Stimulated activated CD8-positive, alpha-beta memory T cell treated with anti-CD3 and anti-CD28 coated beads, Interleukin-15, amount 100 ng/mL, for 4 hours (primary cell): ENCODE measurements at regions not wholly inside any gene's neighbourhood (a gene's known extent, or its start where the extent isn't known, plus 50 kb on each side); places are given as distances from the start of the nearest gene placed in this dataset.
"Not testable (repeated sequence)": the region's sequence is repeated elsewhere in the genome, so short reads cannot be mapped to it uniquely, and the experiment has no call there.

Experiments
- DNase-seq, 2 donors: peaks; one replicate each; pipeline ENCODE4 v3.0.0-alpha.2; 2020; ENCODE audit warnings: low read depth in 2 of 2

DNA sequence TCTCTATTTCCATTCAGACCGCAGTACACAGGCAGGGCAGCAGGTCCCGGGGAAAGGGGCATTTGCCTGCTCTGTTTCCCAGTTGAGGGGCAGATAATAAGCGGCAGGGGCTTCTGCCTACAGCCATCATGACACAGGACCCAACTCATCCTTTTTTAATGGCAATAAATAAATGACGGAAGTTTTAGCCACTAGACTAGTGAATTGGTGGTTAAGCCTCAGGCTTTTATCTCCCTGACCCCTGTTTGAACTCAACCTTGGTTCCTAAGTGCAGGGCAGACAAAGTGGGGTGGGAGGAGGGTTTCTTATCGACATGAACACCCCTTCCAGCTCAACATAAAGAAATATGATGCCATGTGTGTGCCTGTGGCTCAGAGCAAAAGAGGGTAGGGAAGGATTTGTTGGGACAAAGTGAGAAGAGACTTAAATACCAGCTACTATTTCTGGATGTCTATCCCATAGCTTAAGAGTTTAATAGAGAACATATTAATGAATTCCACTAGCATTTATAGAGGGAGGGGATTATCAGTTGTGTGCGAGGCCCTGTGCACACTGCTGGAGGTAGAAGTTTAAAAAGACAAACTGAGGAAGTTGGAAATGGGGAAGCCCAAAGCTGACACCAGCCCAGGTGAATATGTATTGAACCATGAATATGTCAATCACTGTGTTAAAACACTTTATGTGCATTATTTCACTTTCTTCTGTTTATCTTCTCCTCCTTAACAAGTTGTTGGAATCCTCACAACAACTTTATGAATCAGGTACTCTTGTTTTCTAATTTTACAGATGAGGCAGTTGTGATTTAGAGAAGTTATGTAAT is 939.4 kb downstream of the MCTP2 start:
- DNase-seq = no peak

- DNase-seq = no peak
Measured at GRCh38 chr15:95171564-95171963, 940.2 kb downstream of the MCTP2 start.

DNA sequence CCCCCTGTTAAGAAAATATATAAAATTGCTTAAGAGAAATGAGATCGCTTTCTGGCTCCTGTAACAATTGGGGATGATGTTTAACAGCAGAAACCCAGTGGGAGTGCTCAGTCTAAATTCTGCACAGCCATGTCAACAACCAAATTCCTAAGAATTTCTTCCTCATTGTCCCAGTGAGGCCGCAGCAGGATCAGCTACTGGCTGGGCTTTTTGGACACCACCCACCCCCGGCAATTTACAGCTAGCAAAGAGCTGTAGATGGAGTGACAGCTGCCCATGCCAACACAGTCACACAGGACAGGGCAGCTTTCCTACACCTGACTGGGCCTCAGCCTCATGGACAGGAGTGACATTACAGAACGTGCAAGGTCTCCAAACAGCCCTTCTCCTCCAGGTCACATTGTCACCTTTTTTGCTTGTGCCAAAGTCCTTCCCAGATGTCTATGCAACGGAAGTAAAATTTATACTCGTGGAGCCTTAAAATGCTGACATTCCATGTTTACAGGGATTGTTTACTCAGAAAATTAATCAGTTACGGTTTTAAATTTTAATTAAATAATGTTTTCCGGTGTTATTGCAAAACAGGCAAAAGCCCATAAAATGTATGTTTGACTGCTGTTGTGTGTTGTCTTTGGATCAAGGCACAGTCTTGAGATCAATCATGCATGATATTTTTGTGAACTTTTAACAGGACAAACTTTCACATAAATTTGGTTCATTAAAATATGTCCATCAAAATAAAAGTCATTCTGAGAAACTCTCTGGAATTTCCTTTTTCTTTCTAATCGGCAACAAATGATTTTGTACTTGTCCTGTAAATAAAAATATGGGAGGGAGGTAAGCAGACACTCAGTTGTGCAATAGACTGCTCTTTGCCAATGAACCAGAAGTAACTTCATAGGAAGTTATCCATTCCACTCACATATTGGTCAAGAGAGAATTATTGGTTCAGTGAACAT is 943.2 kb downstream of the MCTP2 start:
- no peak for DNase-seq

DNA sequence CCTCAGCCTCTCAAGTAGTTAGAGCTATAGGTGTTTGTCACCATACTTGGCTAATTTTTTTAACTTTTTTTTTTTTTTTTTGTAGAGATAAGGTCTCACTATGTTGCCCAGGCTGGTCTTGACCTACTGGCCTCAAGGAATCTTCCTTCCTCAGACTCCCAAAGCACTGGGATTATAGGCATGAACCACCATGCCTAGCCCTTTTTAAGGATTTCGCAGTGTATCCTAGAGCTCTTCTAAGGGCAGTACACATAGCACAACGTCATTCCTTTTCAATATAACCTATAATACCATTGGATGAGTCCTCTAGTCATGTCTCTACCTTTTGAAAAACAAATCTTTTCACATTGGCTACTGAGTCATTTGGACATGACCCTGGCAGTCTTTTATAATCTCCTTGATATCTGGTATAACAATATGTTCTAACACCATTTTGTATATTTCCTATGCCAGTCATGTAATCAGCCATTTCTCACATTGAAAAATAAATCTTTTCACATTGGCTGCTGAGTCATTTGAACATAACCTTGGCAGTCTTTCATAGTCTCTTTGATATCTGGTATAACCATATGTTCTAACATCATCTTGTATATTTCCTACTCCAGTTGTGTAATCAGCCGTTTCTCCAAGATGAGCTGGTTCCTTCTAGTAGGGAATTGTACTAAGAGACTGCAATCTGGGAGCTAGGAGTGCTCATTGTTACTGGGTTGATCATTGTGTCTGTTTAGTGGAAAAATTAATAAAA is 944.7 kb downstream of the MCTP2 start:
- DNase-seq = no peak

DNA sequence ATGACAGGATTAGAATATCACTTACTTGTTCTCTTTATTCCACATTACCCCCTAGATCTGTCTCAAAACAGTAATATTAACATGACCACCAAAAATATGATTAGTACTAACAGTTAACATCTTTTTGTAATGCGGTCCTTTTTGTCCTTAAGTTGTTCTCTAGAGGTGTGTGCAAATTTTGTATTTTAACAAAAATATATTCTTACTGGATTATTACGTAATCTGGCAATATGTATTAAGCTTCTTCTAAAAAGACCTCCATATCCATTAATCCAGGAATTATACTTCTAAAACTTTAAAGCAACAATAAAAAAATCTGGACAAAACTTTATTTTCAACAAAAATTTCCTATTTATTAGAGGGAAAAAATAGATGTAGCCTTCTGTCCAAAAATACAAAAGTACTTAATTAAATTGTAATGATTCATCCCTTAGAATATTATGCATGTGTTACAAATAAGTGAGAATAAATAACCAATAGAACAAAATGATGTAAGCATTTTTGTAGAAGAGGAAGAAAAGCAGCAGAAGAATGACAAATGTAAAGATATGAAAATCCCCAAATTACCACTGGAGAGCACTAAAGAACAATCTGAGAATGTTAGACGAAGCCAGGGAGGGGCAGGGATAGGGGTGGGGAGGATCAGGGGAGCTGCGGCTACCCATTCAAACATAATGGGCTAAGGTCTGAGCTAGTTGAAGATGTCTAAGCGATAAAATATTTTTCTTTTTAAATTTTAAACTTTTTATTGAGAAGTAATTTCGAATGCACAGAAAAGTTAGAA is 945.6 kb downstream of the MCTP2 start:
- DNase-seq = no peak

DNA sequence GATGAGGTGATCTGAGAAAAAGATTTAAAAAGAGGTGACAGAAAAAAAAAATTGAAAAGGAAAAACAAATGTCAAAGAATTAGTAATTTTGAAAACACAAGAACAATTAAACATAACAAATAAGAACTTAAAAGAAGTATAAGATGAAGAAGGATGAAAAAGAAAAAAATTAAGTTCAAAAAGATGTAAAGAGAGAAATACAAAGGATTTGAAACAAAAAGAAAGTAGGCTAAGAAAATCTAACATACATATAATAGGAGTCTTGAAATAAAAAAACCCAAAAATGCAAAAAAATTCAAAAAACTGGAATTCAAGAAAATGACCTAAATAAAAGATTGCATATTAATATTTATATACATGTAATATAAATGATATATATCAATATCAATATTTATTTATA is 949.2 kb downstream of the MCTP2 start:
- DNase-seq = no peak

- DNase-seq = no peak
Measured at GRCh38 chr15:95182091-95182490, 950.7 kb downstream of the MCTP2 start.

- no peak for DNase-seq
Measured at GRCh38 chr15:95192923-95193322, 961.6 kb downstream of the MCTP2 start.

- DNase-seq = no peak
Measured at GRCh38 chr15:95194746-95195145, 963.4 kb downstream of the MCTP2 start.

GRCh38 chr15:95196176-95196915 is 965.0 kb downstream of the MCTP2 start:
- DNase-seq = no peak

GRCh38 chr15:95202569-95203349 is 971.4 kb downstream of the MCTP2 start:
- no peak for DNase-seq

- DNase-seq = no peak
Measured at GRCh38 chr15:95205077-95205476, 973.7 kb downstream of the MCTP2 start.

DNA sequence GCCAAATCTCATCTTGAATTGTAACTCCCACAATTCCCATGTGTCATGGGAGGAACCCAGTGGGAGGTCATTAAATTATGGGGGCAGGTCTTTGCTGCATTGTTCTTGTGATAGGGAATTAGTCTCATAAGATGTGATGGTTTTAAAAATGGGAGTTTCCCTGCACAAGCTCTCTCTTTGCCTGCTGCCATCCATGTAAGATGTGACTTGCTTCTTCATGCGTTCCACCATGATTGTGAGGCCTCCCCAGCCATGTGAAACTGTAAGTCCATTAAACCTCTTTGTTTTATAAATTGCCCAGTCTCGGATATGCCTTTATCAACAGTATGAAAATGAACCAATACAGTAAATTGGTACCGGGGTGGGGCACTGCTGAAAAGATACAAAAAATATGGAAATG is 974.5 kb downstream of the MCTP2 start:
- DNase-seq = not testable (repeated sequence)

- DNase-seq = no peak
Measured at GRCh38 chr15:95208071-95208470, 976.7 kb downstream of the MCTP2 start.

- no peak for DNase-seq
Measured at GRCh38 chr15:95208988-95209387, 977.6 kb downstream of the MCTP2 start.

- DNase-seq = no peak
Measured at GRCh38 chr15:95210436-95210981, 979.1 kb downstream of the MCTP2 start.

GRCh38 chr15:95215017-95215416 is 983.7 kb downstream of the MCTP2 start:
- DNase-seq = no peak

- no peak for DNase-seq
Measured at GRCh38 chr15:95226835-95227234, 995.5 kb downstream of the MCTP2 start.

- no peak for DNase-seq
Measured at GRCh38 chr15:95227235-95227634, 995.9 kb downstream of the MCTP2 start.
